ENCODE measurements at regions not wholly inside any gene's neighbourhood (a gene's known extent, or its start where the extent isn't known, plus 50 kb on each side); places are given as distances from the start of the nearest gene placed in this dataset.

DNA sequence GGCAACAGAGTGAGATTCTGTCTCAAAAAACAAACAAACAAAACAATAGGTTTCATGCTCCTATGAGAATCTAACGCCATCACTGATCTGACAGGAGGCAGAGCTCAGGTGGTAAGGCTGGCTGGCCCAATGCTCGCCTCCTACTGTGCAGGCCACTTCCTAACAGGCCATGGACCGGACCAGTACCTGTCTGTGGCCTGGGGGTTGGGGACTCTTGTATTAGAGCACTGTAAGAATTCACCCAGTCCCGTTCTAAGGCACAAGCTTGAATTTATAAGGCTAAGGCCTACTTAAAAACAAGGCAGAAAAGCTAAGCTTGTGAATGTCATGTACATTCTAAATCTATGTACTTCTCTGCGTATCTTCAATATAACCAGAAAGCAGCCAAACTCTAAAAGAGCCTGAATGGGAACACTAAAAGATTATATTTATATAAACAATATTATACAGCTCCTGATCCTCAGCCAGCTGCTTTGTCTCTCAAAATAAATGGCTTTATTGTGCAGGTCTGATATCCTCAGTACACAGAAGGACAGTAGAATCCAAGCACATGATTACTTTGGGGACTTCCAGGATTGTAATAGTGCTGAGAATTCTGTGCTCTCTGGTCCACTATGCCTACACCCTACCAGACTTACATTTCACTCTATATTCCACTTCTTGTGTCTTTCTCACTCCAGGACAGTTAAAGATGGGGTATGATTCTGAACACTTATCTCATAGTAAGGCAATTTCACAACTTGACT, 64.5 kb upstream of the DST start:
- no peak for ATAC-seq
- POLR2A ChIA-PET = interaction anchor here (0.5 kb wide), 1 partner anchor 161 kb away, joined by 3 read pairs; no protein-coding TSS in a partner anchor
- Histone ChIP-seq H3K27ac (ENCODE audit: low read depth, low read length) (peak overlapping the region; percentile 12; the same call in 1 of the 2 replicates), H3K27me3 (ENCODE audit: insufficient read depth, low read length) (no peaks in the 10 kb centered on the region), H3K9me2 (ENCODE audit: insufficient read depth) (no peaks in the 10 kb centered on the region), H4K20me1 (ENCODE audit: insufficient read depth) (no peaks in the 10 kb centered on the region), H3K4me2 (ENCODE audit: low read length) (no peak overlapping the region), H3K4me3 (replicated peaks in 1 of 2; ENCODE audit: low read depth in 1 of 2, low read length in 2 of 2) (no peak overlapping the region), H3K9ac (ENCODE audit: low read length) (no peak overlapping the region), H3K79me2 (ENCODE audit: insufficient read depth, low read length) (peaks cover 64% of the 10 kb centered on the region), H3K4me1 (ENCODE audit: control insufficient read depth in 1 of 2, insufficient read depth in 2 of 2, low read length in 2 of 2) (peaks cover 36 to 65% of the 10 kb centered on the region in 2 experiments), H3K9me3 (ENCODE audit: control insufficient read depth in 1 of 2, insufficient read depth in 1 of 2, low read depth in 1 of 2, low read length in 2 of 2) (no peaks in the 10 kb centered on the region), H2AFZ (ENCODE audit: low read depth, low read length, poor library complexity, severe bottlenecking) (no peak overlapping the region), H3K36me3 (ENCODE audit: control insufficient read depth in 1 of 2, insufficient read depth in 2 of 2, low read length in 2 of 2) (no peaks in the 10 kb centered on the region)
- RAD21 ChIA-PET (ENCODE audit: low non-redundant PET in 1 of 2, low total read pairs in 2 of 2, uncharacterized antibody in 2 of 2, unreplicated experiment in 2 of 2) = no interaction called here
- DNase-seq (ENCODE audit: low read depth, low spot score) = no peak
- TF ChIP-seq EZH2phosphoT487 (IDR thresholded peaks at IDR 0.05; ENCODE audit: borderline replicate concordance) = no peak
- no peak for TF ChIP-seq RAD21 (IDR thresholded peaks at IDR 0.05; ENCODE audit: low read depth)
- no peak for TF ChIP-seq POLR2A (IDR thresholded peaks at IDR 0.05; ENCODE audit: borderline replicate concordance, extremely low read depth, insufficient read depth, insufficient read length)
- TF ChIP-seq FOSL1 (IDR thresholded peaks at IDR 0.05; ENCODE audit: low read depth) = no peak
- TF ChIP-seq SP1 (IDR thresholded peaks at IDR 0.05; ENCODE audit: low read depth) = no peak
- no peak for TF ChIP-seq ELF1 (IDR thresholded peaks at IDR 0.05; ENCODE audit: borderline replicate concordance, low read depth)
- no peak for TF ChIP-seq ZFX (IDR thresholded peaks at IDR 0.05)
- no peak for TF ChIP-seq SIN3A (IDR thresholded peaks at IDR 0.05; ENCODE audit: low read depth)
- TF ChIP-seq SRF (IDR thresholded peaks at IDR 0.05; ENCODE audit: low read depth) = no peak
- TF ChIP-seq, protein P1, sequence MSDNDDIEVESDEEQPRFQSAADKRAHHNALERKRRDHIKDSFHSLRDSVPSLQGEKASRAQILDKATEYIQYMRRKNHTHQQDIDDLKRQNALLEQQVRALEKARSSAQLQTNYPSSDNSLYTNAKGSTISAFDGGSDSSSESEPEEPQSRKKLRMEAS (IDR thresholded peaks at IDR 0.05) = no peak
- intact Hi-C loops (cut with micrococcal nuclease) = no loop called here
- no TSS peak for BruUV-seq (replicated peaks)
- CTCF ChIA-PET = interaction anchor here (0.9 to 1.2 kb wide), 2 partner anchors 8 to 131 kb away, joined by 3 to 4 read pairs; no protein-coding TSS in a partner anchor
